AG10803 (cell line): ENCODE measurements at regions not wholly inside any gene's neighbourhood (a gene's known extent, or its start where the extent isn't known, plus 50 kb on each side); places are given as distances from the start of the nearest gene placed in this dataset.
"Not testable (repeated sequence)": the region's sequence is repeated elsewhere in the genome, so short reads cannot be mapped to it uniquely, and the experiment has no call there.

ENCODE experiments used
- DNase-seq: peaks from one replicate; pipeline ENCODE4 v3.0.0; 2010; ENCODE audit warnings: low read depth
- H3K4me3 ChIP-seq: 2 replicates; pipeline ENCODE4 v1.5.1; 2011; ENCODE audit warnings: mild to moderate bottlenecking, low read length, control low read depth
- TF ChIP-seq, protein P1 (sequence below): conservative IDR thresholded peaks from 2 replicates; pipeline ENCODE4 v1.5.1; 2011; ENCODE audit warnings: mild to moderate bottlenecking, low read length, control low read depth, inconsistent platforms

DNA sequence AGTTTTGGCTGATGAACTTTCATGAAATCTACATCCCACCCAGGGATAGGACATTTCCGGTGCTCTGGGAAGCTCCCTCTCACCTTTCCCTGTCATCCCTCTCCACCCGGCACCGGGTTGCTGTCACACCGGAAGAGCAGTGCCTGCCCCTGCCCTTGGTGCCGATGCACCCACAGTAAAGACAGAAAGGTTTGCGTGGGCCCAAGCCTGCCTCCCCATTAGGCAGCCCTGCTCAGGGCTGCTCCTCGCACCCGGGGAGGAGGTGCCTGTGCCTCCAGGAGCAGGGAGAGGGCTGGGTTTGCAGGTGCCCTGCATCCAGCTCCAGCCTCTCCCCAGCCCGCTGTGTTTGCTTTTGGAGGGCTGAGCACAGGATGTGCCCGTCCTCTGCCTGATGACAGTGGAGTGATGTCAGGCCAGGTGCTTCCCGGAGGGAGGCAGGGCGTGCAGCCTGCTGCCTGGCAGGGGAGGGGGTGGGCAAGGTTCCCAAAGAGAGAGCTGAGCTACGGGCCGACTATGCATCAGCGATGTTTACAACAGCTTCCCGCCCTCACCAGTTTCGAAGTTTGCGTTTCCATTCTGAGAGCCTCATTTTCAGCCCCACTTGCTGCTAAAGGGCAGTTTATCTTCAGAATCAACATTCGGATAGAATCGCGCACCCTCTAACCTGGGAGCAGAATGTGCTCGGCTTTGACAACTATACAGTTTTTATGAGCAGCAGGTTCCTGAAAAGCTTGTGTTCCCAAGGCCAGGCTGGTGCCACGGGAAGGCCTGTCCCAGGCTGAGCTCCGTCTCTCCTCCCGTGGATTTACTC, 83.2 kb upstream of the CLDN5 start:
- H3K4me3 ChIP-seq: no peak overlapping the region
- no peak for DNase-seq
- TF ChIP-seq, protein P1, sequence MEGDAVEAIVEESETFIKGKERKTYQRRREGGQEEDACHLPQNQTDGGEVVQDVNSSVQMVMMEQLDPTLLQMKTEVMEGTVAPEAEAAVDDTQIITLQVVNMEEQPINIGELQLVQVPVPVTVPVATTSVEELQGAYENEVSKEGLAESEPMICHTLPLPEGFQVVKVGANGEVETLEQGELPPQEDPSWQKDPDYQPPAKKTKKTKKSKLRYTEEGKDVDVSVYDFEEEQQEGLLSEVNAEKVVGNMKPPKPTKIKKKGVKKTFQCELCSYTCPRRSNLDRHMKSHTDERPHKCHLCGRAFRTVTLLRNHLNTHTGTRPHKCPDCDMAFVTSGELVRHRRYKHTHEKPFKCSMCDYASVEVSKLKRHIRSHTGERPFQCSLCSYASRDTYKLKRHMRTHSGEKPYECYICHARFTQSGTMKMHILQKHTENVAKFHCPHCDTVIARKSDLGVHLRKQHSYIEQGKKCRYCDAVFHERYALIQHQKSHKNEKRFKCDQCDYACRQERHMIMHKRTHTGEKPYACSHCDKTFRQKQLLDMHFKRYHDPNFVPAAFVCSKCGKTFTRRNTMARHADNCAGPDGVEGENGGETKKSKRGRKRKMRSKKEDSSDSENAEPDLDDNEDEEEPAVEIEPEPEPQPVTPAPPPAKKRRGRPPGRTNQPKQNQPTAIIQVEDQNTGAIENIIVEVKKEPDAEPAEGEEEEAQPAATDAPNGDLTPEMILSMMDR: no peak

DNA sequence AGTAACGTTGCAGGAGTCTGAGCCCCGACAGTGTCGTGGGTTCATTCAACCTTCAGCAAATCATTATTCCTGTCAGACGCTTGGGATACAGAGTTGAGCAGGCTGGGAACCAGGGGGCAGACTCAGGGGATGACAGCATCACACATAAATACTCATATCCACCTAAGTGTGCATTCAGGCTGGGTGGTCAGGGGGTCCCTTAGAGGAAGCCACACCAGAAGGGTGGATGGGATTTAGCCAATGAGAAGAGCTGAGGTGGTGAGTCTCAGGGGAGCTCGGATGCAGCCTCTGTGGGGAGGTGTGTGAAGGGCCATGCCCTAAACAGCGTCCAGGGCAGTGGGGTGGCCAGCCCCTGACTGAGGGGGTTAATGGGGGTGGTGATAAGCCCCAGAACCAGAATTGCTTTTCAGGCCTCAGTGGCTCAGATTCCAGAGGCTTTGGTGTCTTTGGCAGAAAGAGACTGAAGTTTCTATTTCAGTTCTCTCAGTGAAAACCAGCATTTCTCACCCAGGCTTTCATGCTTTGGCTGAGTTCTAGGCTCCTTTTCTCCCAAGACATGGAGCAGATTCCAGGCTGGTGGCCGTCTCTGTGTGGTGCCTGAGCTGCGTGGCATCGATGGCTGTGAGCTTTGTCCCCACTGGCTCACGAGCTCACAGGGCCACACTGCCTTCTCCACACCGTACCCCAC, 83.9 kb upstream of the CLDN5 start:
- TF ChIP-seq, protein P1: no peak
- DNase-seq: no peak
- H3K4me3 ChIP-seq: no peak overlapping the region

DNA sequence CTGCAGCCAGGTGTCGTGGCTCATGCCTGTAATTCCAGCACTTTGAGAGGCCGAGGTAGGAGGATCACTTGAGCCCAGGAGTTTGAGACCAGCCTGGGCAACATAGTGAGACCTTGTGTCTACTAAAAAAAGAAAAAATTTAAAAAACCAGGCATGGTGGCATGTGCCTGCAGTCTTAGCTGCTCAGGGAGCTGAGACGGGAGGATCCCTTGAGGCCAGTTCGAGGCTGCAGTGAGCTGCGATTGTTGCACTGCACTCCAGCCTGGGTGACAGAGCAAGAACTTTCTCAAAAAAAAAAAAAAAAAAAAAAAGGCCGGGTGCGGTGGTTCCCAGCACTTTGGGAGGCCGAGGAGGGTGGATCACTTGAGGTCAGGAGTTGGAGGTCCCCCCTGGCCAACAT, 85.5 kb upstream of the CLDN5 start:
- DNase-seq, H3K4me3 ChIP-seq: not testable (repeated sequence)

DNA sequence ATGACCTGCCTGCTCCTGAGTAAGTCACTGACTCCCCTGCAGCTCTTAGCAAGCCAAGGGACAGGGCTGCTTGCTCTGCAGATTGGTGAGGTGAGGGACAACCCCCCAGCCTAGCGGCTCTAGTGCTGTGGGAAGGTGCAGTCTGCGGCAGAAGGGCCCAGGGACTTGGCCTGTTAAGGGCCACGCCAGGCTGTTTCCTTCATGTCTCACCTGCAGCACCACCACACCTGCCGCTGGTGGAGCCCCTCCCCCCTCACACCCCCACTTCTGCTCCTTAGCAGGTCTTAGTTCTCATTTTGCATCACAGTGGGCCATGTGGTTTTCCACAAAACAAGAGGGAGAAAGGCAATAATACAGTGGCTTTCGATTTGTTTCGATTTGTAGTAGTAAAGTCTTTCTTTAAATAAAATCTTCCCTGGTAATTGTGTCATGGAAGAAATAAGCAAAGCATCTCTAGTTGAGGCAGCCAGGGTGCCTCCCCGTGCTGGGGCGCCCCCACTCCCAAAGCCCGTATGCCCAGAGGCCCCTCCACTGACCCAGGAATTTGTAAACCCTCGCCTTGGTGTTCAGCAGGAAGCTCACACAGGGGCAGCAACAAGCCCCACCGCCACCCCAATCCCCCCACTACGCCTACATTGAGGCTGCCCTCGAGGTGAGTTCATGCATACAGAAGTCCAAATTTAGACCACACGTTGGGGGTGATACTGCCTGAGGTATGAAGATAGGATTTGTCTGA, 86.5 kb upstream of the CLDN5 start:
- no peak overlapping the region for H3K4me3 ChIP-seq
- no peak for DNase-seq
- TF ChIP-seq, protein P1: no peak

DNA sequence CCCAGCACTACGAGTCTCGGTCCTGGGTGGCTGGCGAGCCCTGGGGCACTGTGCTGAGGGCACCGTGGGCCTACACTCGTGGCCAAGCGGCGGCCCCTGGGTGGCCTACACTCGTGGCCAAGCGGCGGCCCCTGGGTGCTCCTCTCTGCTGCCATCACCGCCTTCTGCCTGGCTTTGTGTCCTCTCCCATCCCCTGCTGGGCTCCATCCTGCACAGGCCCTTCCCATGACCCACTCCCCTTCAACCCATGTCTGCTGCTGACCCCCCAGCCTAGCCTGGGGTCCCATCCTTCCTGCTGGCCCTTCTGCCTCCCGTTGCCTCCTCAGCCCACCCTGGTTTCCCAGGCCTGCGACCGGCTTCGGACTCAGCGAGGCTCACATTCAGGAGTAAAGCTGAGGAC, 87.4 kb upstream of the CLDN5 start:
- no peak overlapping the region for H3K4me3 ChIP-seq
- TF ChIP-seq, protein P1: no peak
- DNase-seq: no peak

DNA sequence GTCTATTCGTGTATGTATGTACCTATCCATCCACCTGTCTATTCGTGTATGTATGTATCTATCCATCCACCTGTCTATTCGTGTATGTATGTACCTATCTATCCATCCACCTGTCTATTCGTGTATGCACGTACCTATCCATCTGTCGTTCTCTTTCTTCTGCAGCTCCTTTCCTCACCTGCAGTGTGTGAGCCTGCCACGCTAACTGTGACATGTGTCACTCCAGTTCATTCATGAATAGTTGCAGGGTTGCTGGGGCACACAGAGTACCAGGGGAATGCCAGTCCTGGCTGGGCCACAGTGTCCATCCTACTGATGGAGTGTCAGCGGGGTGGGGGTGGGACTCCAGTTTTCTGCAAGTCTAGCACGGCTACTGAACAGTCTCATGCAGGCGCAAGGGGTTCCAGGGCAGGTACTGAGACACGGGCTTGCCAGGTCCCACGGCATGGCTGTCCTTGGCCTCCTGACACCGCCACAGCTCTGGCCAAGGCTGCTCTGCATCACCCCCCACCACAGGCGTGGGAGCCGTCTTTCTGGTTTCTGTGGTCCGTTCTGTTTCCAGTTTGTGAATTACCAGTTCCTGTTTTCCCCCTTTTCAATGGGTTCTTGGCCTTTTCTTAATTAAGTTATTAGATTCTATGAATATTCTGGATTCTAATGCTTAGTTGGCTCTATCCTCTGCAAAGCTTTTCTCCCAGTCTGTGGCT, 88.8 kb upstream of the CLDN5 start:
- no peak overlapping the region for H3K4me3 ChIP-seq
- TF ChIP-seq, protein P1: no peak
- DNase-seq: no peak

DNA sequence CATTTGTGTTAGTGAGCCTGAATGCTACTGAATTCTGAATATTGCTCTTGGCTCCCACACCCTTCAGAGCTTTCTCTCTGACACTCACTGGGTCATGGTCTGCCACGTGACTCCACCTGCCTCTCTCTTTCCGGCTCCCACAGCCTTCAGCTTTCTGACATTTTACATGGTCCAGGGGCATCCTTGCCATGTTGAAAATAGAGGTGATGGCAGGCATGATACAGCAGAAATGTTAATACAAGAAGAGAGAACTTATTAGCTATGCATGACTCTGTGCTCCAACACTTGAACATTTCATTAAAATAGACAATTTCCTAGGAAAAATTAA, 90.3 kb upstream of the CLDN5 start:
- H3K4me3 ChIP-seq: no peak overlapping the region
- no peak for DNase-seq
- TF ChIP-seq, protein P1: no peak
